Fibroblast of lung (primary cell): ENCODE measurements at regions not wholly inside any gene's neighbourhood (a gene's known extent, or its start where the extent isn't known, plus 50 kb on each side); places are given as distances from the start of the nearest gene placed in this dataset.

Experiments
- DNase-seq, 2 donors: peaks; one replicate each; pipeline versions ENCODE4 v3.0.0 to v3.0.0-alpha.2; 2010; ENCODE audit warnings: low read depth in 2 of 2
- H2AFZ ChIP-seq: 2 replicates; pipeline ENCODE4 v1.5.1; 2012; ENCODE audit warnings: low read length, control low read depth, inconsistent platforms
- H3K27ac ChIP-seq: 2 replicates; pipeline ENCODE4 v1.5.1; 2011; ENCODE audit warnings: low read length, control low read depth; ENCODE audit not compliant: insufficient read depth
- H3K27me3 ChIP-seq: 2 replicates; pipeline ENCODE4 v1.5.1; 2011; ENCODE audit warnings: mild to moderate bottlenecking, low read length; ENCODE audit not compliant: control insufficient read depth, insufficient read depth
- H3K36me3 ChIP-seq: 2 replicates; pipeline ENCODE4 v1.5.1; 2011; ENCODE audit warnings: low read length; ENCODE audit not compliant: control insufficient read depth, insufficient read depth
- H3K4me1 ChIP-seq: 2 replicates; pipeline ENCODE4 v1.5.1; 2011; ENCODE audit warnings: low read length; ENCODE audit not compliant: control insufficient read depth, insufficient read depth; ENCODE audit errors: extremely low read depth
- H3K4me2 ChIP-seq: 2 replicates; pipeline ENCODE4 v1.5.1; 2011; ENCODE audit warnings: low read length, control low read depth; ENCODE audit not compliant: insufficient read depth; ENCODE audit errors: extremely low read depth
- H3K4me3 ChIP-seq, 4 experiments: fragments of 200-600 bp in 1 of 4; sonication (generic) in 1 of 4; replicated peaks in 1 of 4; 2 replicates each; pipeline ENCODE4 v1.5.1; 2011 to 2016; ENCODE audit warnings: low read length in 4 of 4, low read depth in 3 of 4, mild to moderate bottlenecking in 3 of 4, control low read depth in 2 of 4, inconsistent platforms in 1 of 4, mixed read lengths in 1 of 4; ENCODE audit not compliant: insufficient read depth in 1 of 4; ENCODE audit errors: control extremely low read depth in 1 of 4
- H3K79me2 ChIP-seq: 2 replicates; pipeline ENCODE4 v1.5.1; 2012; ENCODE audit warnings: mild to moderate bottlenecking, low read length, inconsistent platforms; ENCODE audit not compliant: control insufficient read depth, insufficient read depth
- H3K9ac ChIP-seq: 2 replicates; pipeline ENCODE4 v1.5.1; 2011; ENCODE audit warnings: mild to moderate bottlenecking, low read length, control low read depth; ENCODE audit not compliant: insufficient read depth
- H3K9me3 ChIP-seq: 2 replicates; pipeline ENCODE4 v1.5.1; 2012; ENCODE audit warnings: low read depth, low read length; ENCODE audit not compliant: control insufficient read depth, insufficient read depth
- H4K20me1 ChIP-seq: 2 replicates; pipeline ENCODE4 v1.5.1; 2011; ENCODE audit warnings: low read length; ENCODE audit not compliant: control insufficient read depth, insufficient read depth; ENCODE audit errors: extremely low read depth
- EZH2 ChIP-seq: IDR thresholded peaks from 2 replicates; pipeline ENCODE4 v1.5.1; 2012; ENCODE audit warnings: low read length, control low read depth, mild to moderate bottlenecking; ENCODE audit errors: missing control alignments
- TF ChIP-seq, protein P1 (sequence below), 2 donors: IDR thresholded peaks in 1 of 2; conservative IDR thresholded peaks in 1 of 2; 1 replicate in 1 of 2; 2 replicates in 1 of 2; pipeline ENCODE4 v1.5.1; 2011 to 2012; ENCODE audit warnings: low read length in 2 of 2, control low read depth in 1 of 2, inconsistent platforms in 1 of 2, low read depth in 1 of 2, mild to moderate bottlenecking in 1 of 2

- Histone ChIP-seq H3K27me3 (no peaks in the 10 kb centered on the region), H3K27ac (no peak overlapping the region), H4K20me1 (no peaks in the 10 kb centered on the region), H2AFZ (no peak overlapping the region), H3K4me1 (no peaks in the 10 kb centered on the region), H3K9me3 (no peaks in the 10 kb centered on the region), H3K4me2 (no peak overlapping the region), H3K9ac (no peak overlapping the region), H3K36me3 (no peaks in the 10 kb centered on the region), H3K79me2 (no peaks in the 10 kb centered on the region), H3K4me3 (no peak overlapping the region)
- no peak for DNase-seq
- TF ChIP-seq, protein P1, sequence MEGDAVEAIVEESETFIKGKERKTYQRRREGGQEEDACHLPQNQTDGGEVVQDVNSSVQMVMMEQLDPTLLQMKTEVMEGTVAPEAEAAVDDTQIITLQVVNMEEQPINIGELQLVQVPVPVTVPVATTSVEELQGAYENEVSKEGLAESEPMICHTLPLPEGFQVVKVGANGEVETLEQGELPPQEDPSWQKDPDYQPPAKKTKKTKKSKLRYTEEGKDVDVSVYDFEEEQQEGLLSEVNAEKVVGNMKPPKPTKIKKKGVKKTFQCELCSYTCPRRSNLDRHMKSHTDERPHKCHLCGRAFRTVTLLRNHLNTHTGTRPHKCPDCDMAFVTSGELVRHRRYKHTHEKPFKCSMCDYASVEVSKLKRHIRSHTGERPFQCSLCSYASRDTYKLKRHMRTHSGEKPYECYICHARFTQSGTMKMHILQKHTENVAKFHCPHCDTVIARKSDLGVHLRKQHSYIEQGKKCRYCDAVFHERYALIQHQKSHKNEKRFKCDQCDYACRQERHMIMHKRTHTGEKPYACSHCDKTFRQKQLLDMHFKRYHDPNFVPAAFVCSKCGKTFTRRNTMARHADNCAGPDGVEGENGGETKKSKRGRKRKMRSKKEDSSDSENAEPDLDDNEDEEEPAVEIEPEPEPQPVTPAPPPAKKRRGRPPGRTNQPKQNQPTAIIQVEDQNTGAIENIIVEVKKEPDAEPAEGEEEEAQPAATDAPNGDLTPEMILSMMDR (conservative IDR thresholded peaks at IDR 0.05 in 1 of 2, IDR thresholded peaks at IDR 0.05 in 1 of 2; ENCODE audit: low read depth in 1 of 2, low read length in 2 of 2) = no peak
- TF ChIP-seq EZH2 = no peak
Measured at GRCh38 chr3:127485396-127486170, 105.0 kb downstream of the TPRA1 start.

GRCh38 chr3:127484601-127485388 lies 105.7 kb downstream of the TPRA1 start:
- peak in 1 of 2 donors; percentile 16 for DNase-seq
- no peak for TF ChIP-seq EZH2
- TF ChIP-seq, protein P1 (conservative IDR thresholded peaks at IDR 0.05 in 1 of 2, IDR thresholded peaks at IDR 0.05 in 1 of 2; ENCODE audit: low read depth in 1 of 2, low read length in 2 of 2) = no peak
- Histone ChIP-seq H3K4me2 (no peak overlapping the region), H3K9me3 (no peaks in the 10 kb centered on the region), H3K36me3 (no peaks in the 10 kb centered on the region), H3K79me2 (no peaks in the 10 kb centered on the region), H4K20me1 (no peaks in the 10 kb centered on the region), H2AFZ (no peak overlapping the region), H3K9ac (no peak overlapping the region), H3K27ac (no peak overlapping the region), H3K4me1 (no peaks in the 10 kb centered on the region), H3K27me3 (no peaks in the 10 kb centered on the region), H3K4me3 (no peak overlapping the region)

GRCh38 chr3:127483902-127484591 lies 106.5 kb downstream of the TPRA1 start:
- Histone ChIP-seq H3K9me3 (no peaks in the 10 kb centered on the region), H3K9ac (no peak overlapping the region), H3K4me2 (no peak overlapping the region), H3K27ac (no peak overlapping the region), H3K27me3 (no peaks in the 10 kb centered on the region), H2AFZ (no peak overlapping the region), H3K4me1 (no peaks in the 10 kb centered on the region), H3K4me3 (no peak overlapping the region), H3K79me2 (no peaks in the 10 kb centered on the region), H4K20me1 (no peaks in the 10 kb centered on the region), H3K36me3 (no peaks in the 10 kb centered on the region)
- TF ChIP-seq EZH2 = no peak
- TF ChIP-seq, protein P1 (conservative IDR thresholded peaks at IDR 0.05 in 1 of 2, IDR thresholded peaks at IDR 0.05 in 1 of 2; ENCODE audit: low read depth in 1 of 2, low read length in 2 of 2) = no peak
- no peak for DNase-seq
